Activated CD4-positive, alpha-beta memory T cell treated with anti-CD3 and anti-CD28 coated beads, Interleukin-2, amount 10 ng/mL, durations not matched to agents 7 days and 5 days (primary cell): ENCODE measurements at regions not wholly inside any gene's neighbourhood (a gene's known extent, or its start where the extent isn't known, plus 50 kb on each side); places are given as distances from the start of the nearest gene placed in this dataset.
"Not testable (repeated sequence)": the region's sequence is repeated elsewhere in the genome, so short reads cannot be mapped to it uniquely, and the experiment has no call there.

Source experiments
- CTCF ChIA-PET: fragments of 350-600 bp; sonication (Branson Sonifier 250); formaldehyde crosslinking; loops from one replicate; lab custom pipeline; 2021; ENCODE audit warnings: antibody characterized with exemption, inconsistent platforms; lab: Charles Lee
- POLR2A ChIA-PET: fragments of 350-600 bp; sonication (Branson Sonifier 250); formaldehyde crosslinking; loops from one replicate; lab custom pipeline; 2021; ENCODE audit warnings: antibody characterized with exemption; lab: Charles Lee
- DNase-seq: peaks from one replicate; pipeline ENCODE4 v3.0.0-alpha.2; 2020
- H3K27ac Mint-ChIP-seq: one replicate; pipeline ENCODE4 v1.8.0; 2021; ENCODE audit warnings: mild to moderate bottlenecking, mixed read lengths
- H3K27me3 Mint-ChIP-seq: one replicate; pipeline ENCODE4 v1.8.0; 2021; ENCODE audit warnings: mixed read lengths
- H3K36me3 Mint-ChIP-seq: one replicate; pipeline ENCODE4 v1.8.0; 2021; ENCODE audit warnings: low read depth, mixed read lengths
- H3K4me1 Mint-ChIP-seq: one replicate; pipeline ENCODE4 v1.8.0; 2021; ENCODE audit warnings: mixed read lengths
- H3K4me3 Mint-ChIP-seq: one replicate; pipeline ENCODE4 v1.8.0; 2021; ENCODE audit warnings: mild to moderate bottlenecking, mixed read lengths
- H3K9me3 Mint-ChIP-seq: one replicate; pipeline ENCODE4 v1.8.0; 2021; ENCODE audit warnings: mixed read lengths

DNA sequence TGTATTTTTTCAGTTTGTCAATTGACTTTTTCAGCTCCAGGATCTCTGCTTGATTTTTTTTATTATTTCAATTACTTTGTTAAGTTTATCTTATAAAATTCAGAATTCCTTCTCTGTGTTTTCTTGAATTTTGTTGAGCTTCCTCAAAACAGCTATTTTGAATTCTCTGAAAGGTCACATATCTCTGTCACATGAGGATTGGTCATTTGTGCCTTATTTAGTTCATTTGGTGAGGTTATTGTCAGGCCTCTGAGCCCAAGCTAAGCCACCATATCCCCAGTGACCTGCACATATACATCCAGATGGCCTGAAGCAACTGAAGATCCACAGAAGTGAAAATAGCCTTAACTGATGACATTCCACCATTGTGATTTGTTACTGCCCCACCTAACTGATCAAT is 98.4 kb upstream of the SETMAR start:
- CTCF ChIA-PET, POLR2A ChIA-PET, H3K9me3 Mint-ChIP-seq, H3K27me3 Mint-ChIP-seq, H3K4me1 Mint-ChIP-seq, H3K36me3 Mint-ChIP-seq, H3K4me3 Mint-ChIP-seq, DNase-seq, H3K27ac Mint-ChIP-seq: not testable (repeated sequence)

DNA sequence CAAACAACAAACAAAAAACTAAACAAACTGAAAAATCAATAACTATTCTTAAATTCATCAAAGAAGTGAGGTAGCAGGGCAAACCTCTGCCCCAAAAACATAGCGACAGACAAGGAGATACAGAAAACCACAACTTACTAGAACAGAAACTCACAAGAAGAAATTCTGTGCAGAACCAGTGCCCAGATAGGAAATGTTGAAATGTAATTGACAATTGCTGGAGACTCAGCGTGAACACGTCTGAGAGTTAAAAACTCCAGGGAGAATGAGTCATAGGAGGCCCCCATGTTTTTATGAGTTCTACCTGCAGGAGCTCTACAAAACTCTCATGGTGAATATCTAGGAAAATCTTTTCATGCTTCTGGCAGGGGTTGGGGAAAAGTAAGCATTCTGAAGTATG is 95.5 kb upstream of the SETMAR start:
- H3K4me3 Mint-ChIP-seq = no peak overlapping the region
- no peaks in the 10 kb centered on the region for H3K36me3 Mint-ChIP-seq
- DNase-seq = no peak
- H3K4me1 Mint-ChIP-seq = no peaks in the 10 kb centered on the region
- no peaks in the 10 kb centered on the region for H3K9me3 Mint-ChIP-seq
- no peaks in the 10 kb centered on the region for H3K27me3 Mint-ChIP-seq
- ChIA-PET POLR2A (no interaction called here), CTCF (no interaction called here)
- no peak overlapping the region for H3K27ac Mint-ChIP-seq

DNA sequence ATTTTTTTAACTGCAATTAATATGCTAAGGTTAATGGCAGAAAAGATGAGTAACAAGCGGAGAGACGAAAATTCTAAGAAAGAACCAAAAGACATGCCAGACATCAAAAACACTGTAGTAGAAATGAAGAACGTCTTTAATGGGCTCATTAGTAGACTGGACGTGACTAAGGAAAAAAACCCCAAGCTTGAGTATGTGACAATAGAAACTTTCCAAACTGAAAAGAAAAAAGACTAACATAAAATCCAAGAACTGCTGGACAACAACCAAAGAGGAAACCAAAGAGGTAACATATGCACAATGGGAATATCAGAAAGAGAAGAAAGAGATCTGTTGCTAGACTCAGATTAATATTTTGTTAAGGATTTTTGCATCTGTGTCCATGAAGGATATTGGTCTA is 94.6 kb upstream of the SETMAR start:
- Mint-ChIP-seq H3K9me3 (no peaks in the 10 kb centered on the region), H3K27ac (no peak overlapping the region), H3K4me3 (no peak overlapping the region), H3K27me3 (no peaks in the 10 kb centered on the region), H3K4me1 (no peaks in the 10 kb centered on the region), H3K36me3 (no peaks in the 10 kb centered on the region)
- CTCF ChIA-PET = no interaction called here
- POLR2A ChIA-PET = no interaction called here
- DNase-seq = no peak

- CTCF ChIA-PET = no interaction called here
- H3K9me3 Mint-ChIP-seq = peaks cover 3% of the 10 kb centered on the region
Measured at GRCh38 chr3:4211610-4212009, 91.6 kb upstream of the SETMAR start.

GRCh38 chr3:4213420-4213819 is 89.7 kb upstream of the SETMAR start:
- H3K4me3 Mint-ChIP-seq, POLR2A ChIA-PET, H3K9me3 Mint-ChIP-seq, H3K36me3 Mint-ChIP-seq, H3K27me3 Mint-ChIP-seq, DNase-seq, H3K27ac Mint-ChIP-seq, CTCF ChIA-PET, H3K4me1 Mint-ChIP-seq: not testable (repeated sequence)

More at GRCh38 chr3:4211610-4212009, 91.6 kb upstream of the SETMAR start:
- POLR2A ChIA-PET = no interaction called here
- no peaks in the 10 kb centered on the region for H3K36me3 Mint-ChIP-seq
- no peak overlapping the region for H3K4me3 Mint-ChIP-seq
- DNase-seq = no peak
- H3K27me3 Mint-ChIP-seq = no peaks in the 10 kb centered on the region
- H3K4me1 Mint-ChIP-seq = no peaks in the 10 kb centered on the region
- H3K27ac Mint-ChIP-seq = no peak overlapping the region

DNA sequence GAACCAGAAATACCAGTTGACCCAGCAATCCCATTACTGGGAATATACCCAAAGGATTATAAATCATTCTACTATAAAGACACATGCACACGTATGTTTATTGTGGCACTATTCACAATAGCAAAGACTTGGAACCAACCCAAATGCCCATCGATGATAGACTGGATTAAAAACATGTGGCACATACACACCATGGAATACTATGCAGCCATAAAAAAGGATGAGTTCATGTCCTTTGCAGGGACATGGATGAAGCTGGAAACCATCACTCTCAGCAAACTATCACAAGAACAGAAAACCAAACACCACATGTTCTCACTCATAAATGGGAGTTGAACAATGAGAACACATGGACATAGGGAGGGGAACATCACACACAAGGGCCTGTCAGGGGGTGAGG is 86.2 kb upstream of the SETMAR start:
- H3K4me3 Mint-ChIP-seq, POLR2A ChIA-PET, H3K4me1 Mint-ChIP-seq, CTCF ChIA-PET, DNase-seq, H3K9me3 Mint-ChIP-seq, H3K27me3 Mint-ChIP-seq, H3K36me3 Mint-ChIP-seq, H3K27ac Mint-ChIP-seq: not testable (repeated sequence)

DNA sequence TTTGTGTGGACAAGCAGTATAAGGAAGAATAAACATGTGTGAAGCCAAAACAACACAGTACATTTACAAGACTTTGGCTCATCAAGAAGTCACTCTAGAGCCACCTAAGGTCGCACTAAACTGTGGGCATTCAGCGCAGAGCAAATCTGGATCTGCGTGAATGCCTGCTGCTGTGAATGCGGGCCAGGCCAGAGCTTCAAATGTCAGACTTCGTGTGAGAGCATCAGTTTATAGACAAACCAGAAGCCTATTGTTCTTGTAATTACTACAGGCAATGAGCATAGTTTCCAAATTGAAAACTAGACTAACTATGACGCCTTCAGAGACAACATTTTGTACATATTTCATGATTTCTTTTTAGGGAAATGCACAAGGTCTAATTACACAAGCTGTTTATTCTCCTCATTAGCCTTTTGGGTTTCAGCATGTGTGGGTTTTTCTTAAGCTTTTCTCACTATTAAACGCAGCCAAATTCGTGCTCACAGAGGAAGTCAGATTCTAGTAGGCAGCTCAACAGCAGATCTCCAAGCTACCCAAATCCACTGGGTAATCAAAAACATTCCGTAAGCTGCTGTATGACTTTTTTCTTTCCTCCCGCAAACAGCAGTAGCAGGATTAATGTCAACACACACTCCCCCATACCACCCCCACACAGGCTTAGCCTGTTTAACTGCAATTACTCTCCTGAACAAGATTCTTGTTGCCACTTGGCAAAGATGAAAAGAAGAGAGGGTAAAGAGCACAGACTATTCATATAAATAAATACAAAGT is 84.5 kb upstream of the SETMAR start:
- DNase-seq = no peak
- ChIA-PET POLR2A (no interaction called here), CTCF (no interaction called here)
- H3K27me3 Mint-ChIP-seq = no peaks in the 10 kb centered on the region
- no peaks in the 10 kb centered on the region for H3K4me1 Mint-ChIP-seq
- H3K4me3 Mint-ChIP-seq = no peak overlapping the region
- no peaks in the 10 kb centered on the region for H3K36me3 Mint-ChIP-seq
- no peak overlapping the region for H3K27ac Mint-ChIP-seq
- peaks cover 5% of the 10 kb centered on the region for H3K9me3 Mint-ChIP-seq

- no peak for DNase-seq
- Mint-ChIP-seq H3K9me3 (peaks cover 2% of the 10 kb centered on the region), H3K27ac (no peak overlapping the region), H3K4me1 (no peaks in the 10 kb centered on the region), H3K4me3 (no peak overlapping the region), H3K36me3 (no peaks in the 10 kb centered on the region), H3K27me3 (no peaks in the 10 kb centered on the region)
- ChIA-PET POLR2A (no interaction called here), CTCF (no interaction called here)
Measured at GRCh38 chr3:4219227-4219568, 84.0 kb upstream of the SETMAR start.

DNA sequence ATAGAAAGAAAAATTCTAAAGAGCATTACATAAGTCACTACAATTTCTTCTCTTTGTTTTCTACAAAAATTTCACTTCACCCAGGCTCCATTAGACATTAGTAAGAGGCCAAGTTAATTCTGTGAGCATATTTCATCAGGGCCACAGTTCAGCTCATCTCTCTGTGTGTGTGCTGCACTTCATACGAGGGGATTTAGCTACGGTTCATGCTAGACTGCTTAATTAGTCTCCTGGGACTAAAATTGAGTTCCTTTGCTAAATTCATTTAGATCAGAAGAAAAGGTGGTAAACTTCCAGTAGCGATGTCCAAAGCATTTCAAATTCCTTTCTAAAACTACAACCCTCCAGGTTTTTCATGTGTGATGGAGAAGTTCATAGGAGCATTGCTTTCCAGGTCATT is 83.1 kb upstream of the SETMAR start:
- POLR2A ChIA-PET = no interaction called here
- Mint-ChIP-seq H3K36me3 (no peaks in the 10 kb centered on the region), H3K27me3 (no peaks in the 10 kb centered on the region), H3K4me1 (no peaks in the 10 kb centered on the region), H3K27ac (no peak overlapping the region), H3K4me3 (no peak overlapping the region), H3K9me3 (peaks cover 2% of the 10 kb centered on the region)
- CTCF ChIA-PET = no interaction called here
- no peak for DNase-seq

GRCh38 chr3:4222574-4223175 is 80.5 kb upstream of the SETMAR start:
- H3K4me3 Mint-ChIP-seq = no peak overlapping the region
- no peak for DNase-seq
- no peak overlapping the region for H3K27ac Mint-ChIP-seq
- CTCF ChIA-PET = interaction anchor here (0.8 kb wide), 1 partner anchor 11 kb away, joined by 3 read pairs; no protein-coding TSS in a partner anchor
- H3K4me1 Mint-ChIP-seq = no peaks in the 10 kb centered on the region
- POLR2A ChIA-PET = no interaction called here
- H3K27me3 Mint-ChIP-seq = no peaks in the 10 kb centered on the region
- no peaks in the 10 kb centered on the region for H3K36me3 Mint-ChIP-seq
- no peaks in the 10 kb centered on the region for H3K9me3 Mint-ChIP-seq

DNA sequence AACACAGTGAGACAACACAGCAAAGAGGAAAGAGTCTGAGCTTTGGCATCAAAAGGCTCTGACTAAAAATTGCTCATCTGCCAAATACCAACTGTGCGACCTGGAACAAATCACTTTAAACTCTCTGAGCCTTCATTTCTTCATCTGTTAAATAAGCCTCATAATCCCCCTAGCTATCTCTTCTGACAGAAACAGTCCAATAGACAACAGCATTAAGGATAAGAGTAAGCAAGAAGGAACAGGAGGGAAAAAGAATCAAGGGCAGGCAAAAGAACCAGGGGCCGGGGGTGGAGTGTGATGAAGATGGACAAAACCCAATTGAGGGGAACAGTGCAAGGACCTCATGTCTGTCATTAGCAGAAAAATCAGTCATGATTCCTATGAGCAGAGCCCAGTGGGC is 79.4 kb upstream of the SETMAR start:
- Mint-ChIP-seq H3K27ac (no peak overlapping the region), H3K9me3 (no peaks in the 10 kb centered on the region)

GRCh38 chr3:4224331-4224730 is 78.8 kb upstream of the SETMAR start:
- H3K36me3 Mint-ChIP-seq = no peaks in the 10 kb centered on the region
- H3K9me3 Mint-ChIP-seq = no peaks in the 10 kb centered on the region
- no peak overlapping the region for H3K27ac Mint-ChIP-seq
- H3K4me1 Mint-ChIP-seq = no peaks in the 10 kb centered on the region
- POLR2A ChIA-PET = no interaction called here
- no peak for DNase-seq
- no peaks in the 10 kb centered on the region for H3K27me3 Mint-ChIP-seq
- H3K4me3 Mint-ChIP-seq = no peak overlapping the region
- CTCF ChIA-PET = no interaction called here

More for the DNA sequence above, 79.4 kb upstream of the SETMAR start:
- ChIA-PET POLR2A (no interaction called here), CTCF (no interaction called here)
- DNase-seq = no peak
- Mint-ChIP-seq H3K27me3 (no peaks in the 10 kb centered on the region), H3K36me3 (no peaks in the 10 kb centered on the region), H3K4me1 (no peaks in the 10 kb centered on the region), H3K4me3 (no peak overlapping the region)

- Mint-ChIP-seq H3K4me1 (no peaks in the 10 kb centered on the region), H3K36me3 (no peaks in the 10 kb centered on the region), H3K9me3 (no peaks in the 10 kb centered on the region), H3K4me3 (no peak overlapping the region), H3K27ac (no peak overlapping the region), H3K27me3 (no peaks in the 10 kb centered on the region)
- no peak for DNase-seq
- ChIA-PET POLR2A (no interaction called here), CTCF (interaction anchor here (0.8 kb wide), 1 partner anchor 66 kb away, joined by 3 read pairs; no protein-coding TSS in a partner anchor)
Measured at GRCh38 chr3:4225005-4225471, 78.1 kb upstream of the SETMAR start.

- CTCF ChIA-PET = no interaction called here
Measured at GRCh38 chr3:4228295-4228694, 74.9 kb upstream of the SETMAR start.

More at GRCh38 chr3:4228295-4228694, 74.9 kb upstream of the SETMAR start:
- Mint-ChIP-seq H3K4me3 (no peak overlapping the region), H3K27me3 (no peaks in the 10 kb centered on the region), H3K27ac (no peak overlapping the region), H3K36me3 (no peaks in the 10 kb centered on the region), H3K4me1 (no peaks in the 10 kb centered on the region), H3K9me3 (no peaks in the 10 kb centered on the region)
- POLR2A ChIA-PET = no interaction called here
- DNase-seq = no peak
